Left lung (tissue), 4 donors: ENCODE measurements at regions not wholly inside any gene's neighbourhood (a gene's known extent, or its start where the extent isn't known, plus 50 kb on each side); places are given as distances from the start of the nearest gene placed in this dataset.

Source experiments
- ATAC-seq: fragments of 200-7000 bp; cut with Tn5 transposase; one replicate; pipeline ENCODE4 v1.9.1; 2020; ENCODE audit warnings: moderate library complexity
- DNase-seq, 4 donors: peaks; one replicate each; pipeline ENCODE4 v3.0.0-alpha.2; 2013 to 2020
- H3K27ac ChIP-seq, 2 donors: fragments of 200-600 bp; sonication (generic) in 1 of 2; one replicate each; pipeline versions ENCODE4 v1.5.0 to v1.8.0; 2020 to 2021
- H3K27me3 ChIP-seq, 2 donors: fragments of 200-600 bp; sonication (generic) in 1 of 2; one replicate each; pipeline versions ENCODE4 v1.5.0 to v1.8.0; 2020 to 2021
- H3K36me3 ChIP-seq, 2 donors: fragments of 200-600 bp; sonication (generic) in 1 of 2; one replicate each; pipeline versions ENCODE4 v1.5.0 to v1.8.0; 2020 to 2021
- H3K4me1 ChIP-seq, 2 donors: fragments of 200-600 bp; one replicate each; pipeline ENCODE4 v1.8.0; 2021
- H3K4me3 ChIP-seq, 2 donors: fragments of 200-600 bp; sonication (generic) in 1 of 2; one replicate each; pipeline versions ENCODE4 v1.5.0 to v1.8.0; 2020 to 2021; ENCODE audit warnings: mild to moderate bottlenecking in 1 of 2
- H3K9me3 ChIP-seq, 2 donors: fragments of 200-600 bp; sonication (generic) in 1 of 2; one replicate each; pipeline versions ENCODE4 v1.5.0 to v1.8.0; 2020 to 2021
- intact Hi-C, 2 donors: fragments of 100-400 bp; cut with DNase I; formaldehyde crosslinking; loops; one replicate each; pipeline versions ENCODE4 v1.11.2 to v1.14.2; 2022
- TF ChIP-seq, protein P1 (sequence below), 2 donors: fragments of 200-600 bp; sonication (generic) in 1 of 2; IDR thresholded peaks; one replicate each; pipeline versions ENCODE4 v1.5.0 to v1.8.0; 2021; ENCODE audit warnings: antibody characterized with exemption in 2 of 2
- donor health status: DM: no; HTN: yes; CAD: no.
- donor health status: DM: no; HTN: no; CAD: no.

DNA sequence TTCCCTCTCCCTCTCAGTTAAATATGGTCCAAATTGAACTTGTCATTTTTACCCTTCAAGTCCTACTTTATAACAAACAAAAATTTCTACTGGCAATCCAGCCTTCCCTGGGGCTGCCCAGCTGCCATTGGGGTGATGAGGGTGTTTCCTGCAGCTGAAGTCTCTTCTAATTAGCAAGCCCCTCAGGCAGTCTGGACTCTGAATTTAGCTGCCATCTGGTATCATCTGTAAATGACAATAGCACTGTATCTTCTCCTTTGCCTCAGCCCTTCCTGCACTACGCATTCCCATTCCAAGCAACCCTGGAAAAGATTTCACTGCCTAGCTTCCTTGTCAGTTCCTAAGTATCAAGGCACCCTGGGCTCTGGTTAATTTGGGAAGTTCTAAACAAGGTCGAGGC, 331.1 kb upstream of the KLF12 start:
- Histone ChIP-seq H3K27ac (no peak overlapping the region), H3K4me1 (no peaks in the 10 kb centered on the region), H3K9me3 (no peaks in the 10 kb centered on the region), H3K27me3 (no peaks in the 10 kb centered on the region), H3K36me3 (no peaks in the 10 kb centered on the region), H3K4me3 (no peak overlapping the region)
- ATAC-seq (no peak), DNase-seq (no peak)
- intact Hi-C loops = no loop called here
- TF ChIP-seq, protein P1, sequence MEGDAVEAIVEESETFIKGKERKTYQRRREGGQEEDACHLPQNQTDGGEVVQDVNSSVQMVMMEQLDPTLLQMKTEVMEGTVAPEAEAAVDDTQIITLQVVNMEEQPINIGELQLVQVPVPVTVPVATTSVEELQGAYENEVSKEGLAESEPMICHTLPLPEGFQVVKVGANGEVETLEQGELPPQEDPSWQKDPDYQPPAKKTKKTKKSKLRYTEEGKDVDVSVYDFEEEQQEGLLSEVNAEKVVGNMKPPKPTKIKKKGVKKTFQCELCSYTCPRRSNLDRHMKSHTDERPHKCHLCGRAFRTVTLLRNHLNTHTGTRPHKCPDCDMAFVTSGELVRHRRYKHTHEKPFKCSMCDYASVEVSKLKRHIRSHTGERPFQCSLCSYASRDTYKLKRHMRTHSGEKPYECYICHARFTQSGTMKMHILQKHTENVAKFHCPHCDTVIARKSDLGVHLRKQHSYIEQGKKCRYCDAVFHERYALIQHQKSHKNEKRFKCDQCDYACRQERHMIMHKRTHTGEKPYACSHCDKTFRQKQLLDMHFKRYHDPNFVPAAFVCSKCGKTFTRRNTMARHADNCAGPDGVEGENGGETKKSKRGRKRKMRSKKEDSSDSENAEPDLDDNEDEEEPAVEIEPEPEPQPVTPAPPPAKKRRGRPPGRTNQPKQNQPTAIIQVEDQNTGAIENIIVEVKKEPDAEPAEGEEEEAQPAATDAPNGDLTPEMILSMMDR (IDR thresholded peaks at IDR 0.05) = no peak

- intact Hi-C loops = no loop called here
- TF ChIP-seq, protein P1 (IDR thresholded peaks at IDR 0.05) = no peak
- Histone ChIP-seq H3K9me3 (no peaks in the 10 kb centered on the region), H3K4me3 (no peak overlapping the region), H3K36me3 (no peaks in the 10 kb centered on the region), H3K27ac (no peak overlapping the region), H3K4me1 (no peaks in the 10 kb centered on the region), H3K27me3 (no peaks in the 10 kb centered on the region)
- no peak for DNase-seq
- no peak for ATAC-seq
Observed at GRCh38 chr13:74464670-74465069, 330.5 kb upstream of the KLF12 start.

GRCh38 chr13:74461011-74461410, 326.8 kb upstream of the KLF12 start:
- DNase-seq (no peak), ATAC-seq (no peak)
- TF ChIP-seq, protein P1 (IDR thresholded peaks at IDR 0.05) = no peak
- Histone ChIP-seq H3K36me3 (no peaks in the 10 kb centered on the region), H3K9me3 (peaks cover 0 to 2% of the 10 kb centered on the region in 2 donors), H3K4me1 (no peaks in the 10 kb centered on the region), H3K4me3 (no peak overlapping the region), H3K27me3 (no peaks in the 10 kb centered on the region), H3K27ac (no peak overlapping the region)
- intact Hi-C loops = no loop called here

- Histone ChIP-seq H3K4me3 (no peak overlapping the region), H3K27me3 (no peaks in the 10 kb centered on the region), H3K9me3 (peaks cover 0 to 2% of the 10 kb centered on the region in 2 donors), H3K27ac (no peak overlapping the region), H3K4me1 (no peaks in the 10 kb centered on the region), H3K36me3 (no peaks in the 10 kb centered on the region)
- intact Hi-C loops = no loop called here
- TF ChIP-seq, protein P1 (IDR thresholded peaks at IDR 0.05) = no peak
- DNase-seq (no peak), ATAC-seq (no peak)
Observed at GRCh38 chr13:74452881-74453280, 318.7 kb upstream of the KLF12 start.

- TF ChIP-seq, protein P1 (IDR thresholded peaks at IDR 0.05) = no peak
- peaks cover 0 to 2% of the 10 kb centered on the region in 2 donors for H3K9me3 ChIP-seq
Observed at GRCh38 chr13:74452176-74452575, 318.0 kb upstream of the KLF12 start.

More at GRCh38 chr13:74452176-74452575, 318.0 kb upstream of the KLF12 start:
- Histone ChIP-seq H3K27me3 (no peaks in the 10 kb centered on the region), H3K36me3 (no peaks in the 10 kb centered on the region), H3K4me3 (no peak overlapping the region), H3K27ac (no peak overlapping the region), H3K4me1 (no peaks in the 10 kb centered on the region)
- intact Hi-C loops = no loop called here
- ATAC-seq = no peak
- no peak for DNase-seq
